SU-DHL-6 (cell line): ENCODE measurements at regions not wholly inside any gene's neighbourhood (a gene's known extent, or its start where the extent isn't known, plus 50 kb on each side); places are given as distances from the start of the nearest gene placed in this dataset.

ENCODE experiments used
- H2AFZ ChIP-seq: fragments of 200-600 bp; sonication (generic); 2 replicates; pipeline ENCODE4 v1.6.1; 2014; ENCODE audit warnings: low read depth, mild to moderate bottlenecking, moderate library complexity, mixed read lengths, antibody characterized with exemption, low read length; ENCODE audit not compliant: severe bottlenecking
- H3F3A ChIP-seq: fragments of 200-600 bp; shearing (Covaris generic); 2 replicates; pipeline ENCODE4 v1.6.0; 2016; ENCODE audit warnings: antibody characterized with exemption, mild to moderate bottlenecking; ENCODE audit not compliant: insufficient read depth
- H3K27ac ChIP-seq: fragments of 200-600 bp; sonication (generic); 2 replicates; pipeline ENCODE4 v1.5.1; 2016; ENCODE audit warnings: low read depth, mild to moderate bottlenecking, low read length, moderate library complexity, mixed read lengths
- H3K27me3 ChIP-seq: fragments of 200-600 bp; sonication (generic), shearing (Covaris generic); 2 replicates; pipeline ENCODE4 v1.6.0; 2014; ENCODE audit warnings: mild to moderate bottlenecking, low read length
- H3K36me3 ChIP-seq: fragments of 200-600 bp; sonication (generic); 2 replicates; pipeline ENCODE4 v1.6.1; 2014; ENCODE audit warnings: mild to moderate bottlenecking, low read length, mixed read lengths
- H3K4me2 ChIP-seq: fragments of 300-600, 200-600 bp; shearing (Covaris generic), sonication (generic); 2 replicates; pipeline ENCODE4 v1.6.0; 2014; ENCODE audit warnings: low read length, low read depth, mild to moderate bottlenecking; ENCODE audit not compliant: poor library complexity, severe bottlenecking
- H3K4me3 ChIP-seq: fragments of 200-600 bp; sonication (generic); 2 replicates; pipeline ENCODE4 v1.5.1; 2014; ENCODE audit warnings: antibody characterized with exemption, low read length, mild to moderate bottlenecking, mixed read lengths; ENCODE audit not compliant: insufficient read depth, poor library complexity, severe bottlenecking
- H3K79me2 ChIP-seq: fragments of 200-600 bp; sonication (generic); 2 replicates; pipeline ENCODE4 v1.6.1; 2014; ENCODE audit warnings: mild to moderate bottlenecking, low read length, moderate library complexity; ENCODE audit not compliant: insufficient read depth
- H3K9ac ChIP-seq: fragments of 200-600 bp; sonication (generic); 2 replicates; pipeline ENCODE4 v1.7.0; 2014; ENCODE audit warnings: mild to moderate bottlenecking, low read length
- H3K9me2 ChIP-seq: fragments of 200-600 bp; sonication (generic); replicated peaks from 2 replicates; pipeline ENCODE4 v1.6.1; 2014; ENCODE audit warnings: low read length; ENCODE audit not compliant: insufficient read depth
- H3K9me3 ChIP-seq: fragments of 200-600 bp; sonication (generic); 2 replicates; pipeline ENCODE4 v1.6.1; 2014; ENCODE audit warnings: low read length, mixed read lengths; ENCODE audit not compliant: insufficient read depth
- H4K20me1 ChIP-seq: fragments of 200-600 bp; sonication (generic); 2 replicates; pipeline ENCODE4 v1.6.1; 2014; ENCODE audit warnings: low read depth, mild to moderate bottlenecking, antibody characterized with exemption, low read length, moderate library complexity, mixed read lengths
- EZH2phosphoT487 ChIP-seq: fragments of 200-600 bp; sonication (generic), shearing (Covaris generic); conservative IDR thresholded peaks from 2 replicates; pipeline ENCODE4 v1.6.1; 2018; ENCODE audit warnings: mild to moderate bottlenecking, antibody characterized with exemption, low read length, moderate library complexity, mixed read lengths
- TF ChIP-seq, protein P1 (sequence below): fragments of 200-600 bp; sonication (generic); IDR thresholded peaks from one replicate; pipeline ENCODE4 v1.5.1; 2017; ENCODE audit warnings: antibody characterized with exemption, mild to moderate bottlenecking, low read length, moderate library complexity; ENCODE audit not compliant: insufficient read depth, poor library complexity, severe bottlenecking

DNA sequence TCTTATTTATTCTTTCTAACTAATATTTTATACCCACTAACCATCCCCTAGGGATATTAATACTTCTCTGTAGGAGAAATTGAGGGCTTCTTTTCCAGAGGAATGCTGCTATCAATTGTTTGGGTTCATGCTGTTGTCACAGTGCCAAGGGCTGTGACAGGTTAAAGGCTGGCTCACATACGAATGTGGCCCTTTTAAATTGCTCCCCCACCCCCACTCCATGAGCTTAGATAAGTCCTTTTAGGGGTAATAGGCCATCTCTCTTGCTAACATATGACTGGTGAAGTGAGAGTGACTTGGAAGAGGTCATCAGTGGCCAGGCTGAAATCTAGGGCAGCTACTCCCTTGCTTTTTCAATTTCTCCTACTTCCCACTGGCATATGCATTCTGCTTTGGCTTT lies 121.9 kb upstream of the DPH6 start:
- H3K79me2 ChIP-seq, result no peaks in the 10 kb centered on the region
- no peaks in the 10 kb centered on the region for H4K20me1 ChIP-seq
- H3K36me3 ChIP-seq, result no peaks in the 10 kb centered on the region
- TF ChIP-seq, protein P1, sequence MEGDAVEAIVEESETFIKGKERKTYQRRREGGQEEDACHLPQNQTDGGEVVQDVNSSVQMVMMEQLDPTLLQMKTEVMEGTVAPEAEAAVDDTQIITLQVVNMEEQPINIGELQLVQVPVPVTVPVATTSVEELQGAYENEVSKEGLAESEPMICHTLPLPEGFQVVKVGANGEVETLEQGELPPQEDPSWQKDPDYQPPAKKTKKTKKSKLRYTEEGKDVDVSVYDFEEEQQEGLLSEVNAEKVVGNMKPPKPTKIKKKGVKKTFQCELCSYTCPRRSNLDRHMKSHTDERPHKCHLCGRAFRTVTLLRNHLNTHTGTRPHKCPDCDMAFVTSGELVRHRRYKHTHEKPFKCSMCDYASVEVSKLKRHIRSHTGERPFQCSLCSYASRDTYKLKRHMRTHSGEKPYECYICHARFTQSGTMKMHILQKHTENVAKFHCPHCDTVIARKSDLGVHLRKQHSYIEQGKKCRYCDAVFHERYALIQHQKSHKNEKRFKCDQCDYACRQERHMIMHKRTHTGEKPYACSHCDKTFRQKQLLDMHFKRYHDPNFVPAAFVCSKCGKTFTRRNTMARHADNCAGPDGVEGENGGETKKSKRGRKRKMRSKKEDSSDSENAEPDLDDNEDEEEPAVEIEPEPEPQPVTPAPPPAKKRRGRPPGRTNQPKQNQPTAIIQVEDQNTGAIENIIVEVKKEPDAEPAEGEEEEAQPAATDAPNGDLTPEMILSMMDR, result no peak
- no peak for TF ChIP-seq EZH2phosphoT487
- no peak overlapping the region for H2AFZ ChIP-seq
- H3K9ac ChIP-seq, result no peak overlapping the region
- no peak overlapping the region for H3K4me3 ChIP-seq
- H3K27ac ChIP-seq, result no peak overlapping the region
- no peak overlapping the region for H3K4me2 ChIP-seq
- no peaks in the 10 kb centered on the region for H3F3A ChIP-seq
- no peaks in the 10 kb centered on the region for H3K27me3 ChIP-seq
- H3K9me2 ChIP-seq, result peaks cover 5% of the 10 kb centered on the region; the same call in 1 of the 2 replicates
- H3K9me3 ChIP-seq, result no peaks in the 10 kb centered on the region

DNA sequence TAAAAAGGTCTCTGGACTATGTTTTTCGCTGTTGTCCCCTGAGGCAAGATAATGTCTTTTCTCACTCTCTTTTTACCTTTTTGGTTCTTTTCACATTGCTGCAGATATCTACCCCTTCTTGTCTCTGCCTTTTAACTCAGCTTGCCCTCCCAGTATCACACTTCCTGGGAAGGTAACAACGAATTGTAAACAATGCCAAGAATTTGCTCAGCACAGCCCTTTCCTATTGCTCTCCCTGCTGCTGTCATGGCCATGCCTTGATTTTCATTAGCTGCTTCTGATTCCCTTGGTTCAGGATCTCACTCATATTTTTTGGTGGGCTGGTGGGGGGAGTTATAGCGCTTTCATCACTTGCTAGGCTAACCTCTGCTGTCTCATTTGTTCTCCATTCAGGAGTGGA lies 123.1 kb upstream of the DPH6 start:
- TF ChIP-seq, protein P1, result no peak
- TF ChIP-seq EZH2phosphoT487, result no peak
- Histone ChIP-seq H3K36me3 (no peaks in the 10 kb centered on the region), H3K9me2 (peaks cover 5% of the 10 kb centered on the region; the same call in 1 of the 2 replicates), H3K9ac (no peak overlapping the region), H3K79me2 (no peaks in the 10 kb centered on the region), H3K4me3 (no peak overlapping the region), H3K27ac (no peak overlapping the region), H3K27me3 (no peaks in the 10 kb centered on the region), H3K9me3 (no peaks in the 10 kb centered on the region), H2AFZ (no peak overlapping the region), H3K4me2 (no peak overlapping the region), H4K20me1 (no peaks in the 10 kb centered on the region), H3F3A (no peaks in the 10 kb centered on the region)

DNA sequence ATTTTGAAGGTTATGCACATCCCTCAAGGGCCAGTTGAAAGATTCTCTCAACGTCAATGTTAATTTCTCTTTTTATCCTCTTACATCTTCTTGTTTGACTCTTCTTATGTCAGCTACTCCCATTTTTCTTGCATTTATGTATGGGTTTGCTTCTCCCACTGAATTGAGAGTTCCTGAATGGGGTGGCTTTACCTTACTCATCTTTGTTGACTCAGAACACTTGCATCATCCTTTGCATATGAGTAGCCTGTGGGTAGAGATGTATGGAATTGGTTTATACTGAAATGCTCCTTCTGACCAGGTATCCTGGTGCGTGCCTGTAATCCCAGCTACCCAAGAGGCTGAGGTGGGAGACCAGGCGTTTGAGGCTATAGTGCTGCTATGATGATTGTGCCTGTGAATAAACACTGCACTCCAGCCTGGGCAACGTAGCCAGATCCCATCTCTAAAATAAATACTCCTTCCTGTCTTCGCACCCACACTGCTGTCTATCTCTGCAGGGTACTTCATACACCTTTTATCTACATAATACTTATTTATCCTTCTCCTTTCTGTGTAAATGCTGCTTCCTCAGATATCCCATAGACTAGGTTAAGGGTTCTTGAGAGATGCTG lies 123.6 kb upstream of the DPH6 start:
- H3K9me2 ChIP-seq, result peaks cover 5% of the 10 kb centered on the region; the same call in 1 of the 2 replicates
- no peak overlapping the region for H3K4me2 ChIP-seq
- H2AFZ ChIP-seq, result no peak overlapping the region
- H3K9me3 ChIP-seq, result no peaks in the 10 kb centered on the region
- H3K36me3 ChIP-seq, result no peaks in the 10 kb centered on the region
- H3K79me2 ChIP-seq, result no peaks in the 10 kb centered on the region
- no peaks in the 10 kb centered on the region for H3F3A ChIP-seq
- no peak overlapping the region for H3K27ac ChIP-seq
- TF ChIP-seq, protein P1, result no peak
- no peak for TF ChIP-seq EZH2phosphoT487
- no peaks in the 10 kb centered on the region for H4K20me1 ChIP-seq
- H3K27me3 ChIP-seq, result no peaks in the 10 kb centered on the region
- H3K9ac ChIP-seq, result no peak overlapping the region
- H3K4me3 ChIP-seq, result no peak overlapping the region
